Type B pancreatic cell (in vitro differentiated cells): ENCODE measurements at regions not wholly inside any gene's neighbourhood (a gene's known extent, or its start where the extent isn't known, plus 50 kb on each side); places are given as distances from the start of the nearest gene placed in this dataset.

Source experiments
- DNase-seq: peaks from one replicate; pipeline ENCODE4 v3.0.0; 2021; ENCODE audit warnings: mixed read lengths; ENCODE audit not compliant: unreplicated experiment; ENCODE audit errors: extremely low spot score
- H3K27ac Mint-ChIP-seq: 2 replicates; pipeline ENCODE4 v1.8.0; 2021; ENCODE audit warnings: mild to moderate bottlenecking, mixed read lengths
- H3K27me3 Mint-ChIP-seq: 2 replicates; pipeline ENCODE4 v1.8.0; 2021; ENCODE audit warnings: mixed read lengths
- H3K36me3 Mint-ChIP-seq: 2 replicates; pipeline ENCODE4 v1.8.0; 2021; ENCODE audit warnings: mixed read lengths
- H3K4me1 Mint-ChIP-seq: one replicate; pipeline ENCODE4 v1.8.0; 2021; ENCODE audit warnings: mixed read lengths; ENCODE audit not compliant: unreplicated experiment
- H3K4me3 Mint-ChIP-seq: 2 replicates; pipeline ENCODE4 v1.8.0; 2021; ENCODE audit warnings: mild to moderate bottlenecking, mixed read lengths
- H3K9me3 Mint-ChIP-seq: 2 replicates; pipeline ENCODE4 v1.8.0; 2021; ENCODE audit warnings: mixed read lengths
- TF ChIP-seq, protein P1 (sequence below): fragments of 200-600 bp; sonication (generic); conservative IDR thresholded peaks from 2 replicates; pipeline ENCODE4 v1.5.0; 2021; ENCODE audit warnings: antibody characterized with exemption, mild to moderate bottlenecking

- TF ChIP-seq, protein P1, sequence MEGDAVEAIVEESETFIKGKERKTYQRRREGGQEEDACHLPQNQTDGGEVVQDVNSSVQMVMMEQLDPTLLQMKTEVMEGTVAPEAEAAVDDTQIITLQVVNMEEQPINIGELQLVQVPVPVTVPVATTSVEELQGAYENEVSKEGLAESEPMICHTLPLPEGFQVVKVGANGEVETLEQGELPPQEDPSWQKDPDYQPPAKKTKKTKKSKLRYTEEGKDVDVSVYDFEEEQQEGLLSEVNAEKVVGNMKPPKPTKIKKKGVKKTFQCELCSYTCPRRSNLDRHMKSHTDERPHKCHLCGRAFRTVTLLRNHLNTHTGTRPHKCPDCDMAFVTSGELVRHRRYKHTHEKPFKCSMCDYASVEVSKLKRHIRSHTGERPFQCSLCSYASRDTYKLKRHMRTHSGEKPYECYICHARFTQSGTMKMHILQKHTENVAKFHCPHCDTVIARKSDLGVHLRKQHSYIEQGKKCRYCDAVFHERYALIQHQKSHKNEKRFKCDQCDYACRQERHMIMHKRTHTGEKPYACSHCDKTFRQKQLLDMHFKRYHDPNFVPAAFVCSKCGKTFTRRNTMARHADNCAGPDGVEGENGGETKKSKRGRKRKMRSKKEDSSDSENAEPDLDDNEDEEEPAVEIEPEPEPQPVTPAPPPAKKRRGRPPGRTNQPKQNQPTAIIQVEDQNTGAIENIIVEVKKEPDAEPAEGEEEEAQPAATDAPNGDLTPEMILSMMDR: no peak
- H3K9me3 Mint-ChIP-seq: peaks cover 22% of the 10 kb centered on the region
- no peak overlapping the region for H3K27ac Mint-ChIP-seq
- H3K27me3 Mint-ChIP-seq: peaks cover 4% of the 10 kb centered on the region
- no peak overlapping the region for H3K4me3 Mint-ChIP-seq
- no peak for DNase-seq
- peaks cover 4% of the 10 kb centered on the region for H3K4me1 Mint-ChIP-seq
- H3K36me3 Mint-ChIP-seq: no peaks in the 10 kb centered on the region
Measured at GRCh38 chr2:120461546-120462537, 115.9 kb downstream of the INHBB start.

GRCh38 chr2:120463527-120463926, 117.6 kb downstream of the INHBB start:
- TF ChIP-seq, protein P1: no peak
- Mint-ChIP-seq H3K9me3 (peaks cover 9% of the 10 kb centered on the region), H3K36me3 (no peaks in the 10 kb centered on the region), H3K4me1 (peaks cover 4% of the 10 kb centered on the region), H3K27ac (no peak overlapping the region), H3K4me3 (no peak overlapping the region), H3K27me3 (peaks cover 4% of the 10 kb centered on the region)
- DNase-seq: no peak

DNA sequence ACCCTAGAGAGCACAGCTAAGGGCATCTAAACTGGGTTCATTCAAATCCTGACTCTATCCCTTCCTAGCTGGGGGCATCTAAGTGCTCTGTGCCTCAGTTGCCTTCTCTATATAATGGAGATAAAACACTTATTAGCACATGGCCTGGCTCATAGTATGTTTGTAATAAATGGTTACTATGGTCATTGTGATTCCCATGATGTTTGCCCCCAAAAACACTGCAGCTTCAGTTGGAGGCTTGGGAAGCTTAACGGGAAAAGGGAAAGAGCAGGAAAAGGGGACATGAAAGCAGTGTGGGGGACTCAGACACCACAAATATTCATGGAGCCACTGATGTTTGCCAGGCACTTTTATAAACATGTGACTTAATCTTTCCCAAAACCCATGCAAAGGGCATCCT, 118.1 kb downstream of the INHBB start:
- TF ChIP-seq, protein P1: no peak
- no peak for DNase-seq
- Mint-ChIP-seq H3K4me1 (peaks cover 4% of the 10 kb centered on the region), H3K27ac (no peak overlapping the region), H3K4me3 (no peak overlapping the region), H3K9me3 (peaks cover 7% of the 10 kb centered on the region), H3K36me3 (no peaks in the 10 kb centered on the region), H3K27me3 (peaks cover 4% of the 10 kb centered on the region)

GRCh38 chr2:120464448-120464931, 118.6 kb downstream of the INHBB start:
- H3K36me3 Mint-ChIP-seq: no peaks in the 10 kb centered on the region
- H3K4me3 Mint-ChIP-seq: no peak overlapping the region
- H3K27ac Mint-ChIP-seq: no peak overlapping the region
- TF ChIP-seq, protein P1: no peak
- H3K9me3 Mint-ChIP-seq: peaks cover 2% of the 10 kb centered on the region
- no peak for DNase-seq
- peaks cover 4% of the 10 kb centered on the region for H3K27me3 Mint-ChIP-seq
- peaks cover 4% of the 10 kb centered on the region for H3K4me1 Mint-ChIP-seq

DNA sequence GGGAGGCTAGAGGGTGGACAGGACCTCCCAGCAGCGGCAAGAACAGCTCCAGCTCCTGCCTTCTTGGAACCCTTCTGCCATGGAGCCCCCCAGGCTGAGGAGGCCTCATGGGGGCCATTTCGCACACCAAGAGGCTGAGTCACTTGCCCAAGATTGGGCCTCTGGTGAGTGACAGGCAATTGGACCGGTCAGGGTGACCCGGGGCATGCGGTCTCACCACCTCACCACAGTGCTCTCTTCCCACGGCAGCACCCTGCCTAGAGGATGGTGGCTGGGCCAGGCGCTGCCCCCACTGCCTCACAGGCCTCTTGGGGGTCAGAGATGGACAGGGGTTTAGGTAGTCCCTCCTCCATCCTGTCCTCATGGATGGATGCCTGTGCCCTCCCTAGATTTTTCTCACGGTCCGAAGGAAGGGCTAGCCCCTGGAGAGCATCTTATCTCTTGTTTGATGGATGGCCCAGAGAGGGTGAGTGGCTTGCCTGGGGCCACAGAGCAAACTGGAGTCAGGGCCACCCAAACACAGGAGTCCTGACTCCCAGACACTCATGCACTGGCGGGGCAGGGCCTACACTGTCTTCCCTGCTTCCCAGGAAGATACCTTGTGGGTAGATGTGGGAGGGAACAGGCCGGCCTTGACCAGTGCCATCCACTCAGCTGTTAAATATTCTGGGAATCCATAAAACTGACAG, 119.2 kb downstream of the INHBB start:
- no peaks in the 10 kb centered on the region for H3K9me3 Mint-ChIP-seq
- H3K27ac Mint-ChIP-seq: no peak overlapping the region
- H3K36me3 Mint-ChIP-seq: no peaks in the 10 kb centered on the region
- H3K4me1 Mint-ChIP-seq: peaks cover 9% of the 10 kb centered on the region
- TF ChIP-seq, protein P1: no peak
- no peak for DNase-seq
- peaks cover 8% of the 10 kb centered on the region for H3K27me3 Mint-ChIP-seq
- no peak overlapping the region for H3K4me3 Mint-ChIP-seq
